HG03432 (cell line): ENCODE measurements at regions not wholly inside any gene's neighbourhood (a gene's known extent, or its start where the extent isn't known, plus 50 kb on each side); places are given as distances from the start of the nearest gene placed in this dataset.

ENCODE experiments used
- ATAC-seq: cut with Tn5 transposase; IDR thresholded peaks from one replicate; pipeline ENCODE4 v1.9.1; 2021; ENCODE audit warnings: mild to moderate bottlenecking, moderate library complexity; ENCODE audit not compliant: unreplicated experiment

GRCh38 chr9:108526518-108526917 lies 329.3 kb downstream of the ACTL7B start:
- no peak for ATAC-seq

GRCh38 chr9:108525186-108525585 lies 330.6 kb downstream of the ACTL7B start:
- no peak for ATAC-seq

GRCh38 chr9:108521063-108521590 lies 334.7 kb downstream of the ACTL7B start:
- ATAC-seq: no peak

- ATAC-seq: no peak
Observed at GRCh38 chr9:108519437-108519836, 336.3 kb downstream of the ACTL7B start.

GRCh38 chr9:108517651-108518365 lies 338.0 kb downstream of the ACTL7B start:
- no peak for ATAC-seq

GRCh38 chr9:108516391-108516790 lies 339.4 kb downstream of the ACTL7B start:
- no peak for ATAC-seq

GRCh38 chr9:108515856-108516255 lies 339.9 kb downstream of the ACTL7B start:
- ATAC-seq: no peak

- no peak for ATAC-seq
Observed at GRCh38 chr9:108512426-108513173, 343.2 kb downstream of the ACTL7B start.

GRCh38 chr9:108511307-108511706 lies 344.5 kb downstream of the ACTL7B start:
- ATAC-seq: no peak

GRCh38 chr9:108496846-108497245 lies 358.9 kb downstream of the ACTL7B start:
- no peak for ATAC-seq

GRCh38 chr9:108489567-108489966 lies 366.2 kb downstream of the ACTL7B start:
- ATAC-seq: no peak

- no peak for ATAC-seq
Observed at GRCh38 chr9:108486831-108487230, 369.0 kb downstream of the ACTL7B start.

- ATAC-seq: no peak
Observed at GRCh38 chr9:108484468-108484867, 371.3 kb downstream of the ACTL7B start.

GRCh38 chr9:108483676-108484075 lies 372.1 kb downstream of the ACTL7B start:
- no peak for ATAC-seq

- no peak for ATAC-seq
Observed at GRCh38 chr9:108479989-108480652, 375.7 kb downstream of the ACTL7B start.

- peak; percentile 91 for ATAC-seq
Observed at GRCh38 chr9:108478431-108479332, 377.1 kb downstream of the ACTL7B start.

- ATAC-seq: no peak
Observed at GRCh38 chr9:108477529-108478006, 378.2 kb downstream of the ACTL7B start.

- ATAC-seq: no peak
Observed at GRCh38 chr9:108476574-108476973, 379.2 kb downstream of the ACTL7B start.

GRCh38 chr9:108475813-108476212 lies 380.0 kb downstream of the ACTL7B start:
- ATAC-seq: no peak

- ATAC-seq: no peak
Observed at GRCh38 chr9:108474356-108474755, 381.4 kb downstream of the ACTL7B start.
